Stimulated activated CD8-positive, alpha-beta memory T cell treated with anti-CD3 and anti-CD28 coated beads, Interleukin-2, amount 100 ng/mL, for 1 hour (primary cell): ENCODE measurements at regions not wholly inside any gene's neighbourhood (a gene's known extent, or its start where the extent isn't known, plus 50 kb on each side); places are given as distances from the start of the nearest gene placed in this dataset.

Source experiments
- DNase-seq, 2 donors: peaks; one replicate each; pipeline ENCODE4 v3.0.0-alpha.2; 2020; ENCODE audit warnings: low read depth in 2 of 2

DNA sequence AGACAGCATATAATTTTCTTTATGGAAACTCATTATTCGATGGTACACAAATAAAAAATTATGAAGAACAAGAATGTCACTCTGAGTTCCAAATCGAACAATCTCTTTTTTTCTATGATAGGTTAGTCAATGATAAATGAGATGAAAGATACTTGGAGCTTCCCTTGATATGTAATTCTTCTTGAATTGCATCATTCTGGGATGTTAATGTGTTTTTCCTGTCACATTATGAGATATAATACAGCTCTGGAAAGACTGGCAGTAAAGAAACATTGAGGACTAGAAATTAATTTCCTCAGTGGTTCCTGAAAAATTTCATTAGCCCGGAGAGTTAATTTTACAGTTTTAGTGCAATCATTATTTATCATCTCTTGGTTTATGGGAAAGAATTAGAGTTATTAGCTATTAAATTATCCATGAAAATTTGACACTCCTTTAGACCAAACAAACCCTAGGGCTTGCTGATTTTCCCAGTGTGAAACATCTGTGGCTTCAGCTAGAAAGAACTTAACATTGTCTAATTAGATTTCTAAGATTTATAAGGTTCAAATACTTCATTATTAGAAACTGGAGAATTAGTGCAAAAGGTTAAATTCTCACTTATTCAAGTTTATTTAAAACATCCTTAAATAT, 1546.6 kb upstream of the TENM3 start:
- no peak for DNase-seq

DNA sequence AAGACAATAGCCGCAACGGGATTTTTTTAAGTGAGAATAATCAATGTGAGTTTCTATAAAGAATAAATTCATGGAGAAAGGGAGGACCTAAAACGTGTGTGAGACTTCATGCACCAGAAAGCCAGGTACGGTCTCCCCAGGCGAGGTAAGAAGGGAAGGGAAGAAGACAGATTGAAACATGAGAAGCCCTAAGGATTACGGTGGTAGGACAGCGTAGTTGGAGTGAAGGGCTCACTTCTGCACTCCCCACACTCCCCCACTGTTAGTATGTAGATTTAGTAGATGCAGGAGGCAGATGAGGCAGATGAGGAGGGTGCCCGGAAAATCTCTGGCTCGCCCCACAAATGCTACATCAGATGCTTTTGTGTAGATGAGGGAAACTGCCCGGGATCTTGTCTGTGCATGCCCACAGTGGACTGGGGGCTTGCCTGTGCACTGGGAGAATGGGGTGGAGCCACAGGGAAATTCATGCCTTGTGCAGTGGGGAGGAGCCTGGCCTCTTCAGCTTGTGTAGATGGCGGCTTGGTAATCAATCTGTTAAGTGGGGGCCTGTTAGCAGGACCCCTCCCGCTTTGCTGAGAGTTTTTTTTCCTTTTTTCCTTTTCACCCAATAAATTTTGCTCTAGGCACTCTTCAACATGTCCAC, 1544.5 kb upstream of the TENM3 start:
- no peak for DNase-seq

DNA sequence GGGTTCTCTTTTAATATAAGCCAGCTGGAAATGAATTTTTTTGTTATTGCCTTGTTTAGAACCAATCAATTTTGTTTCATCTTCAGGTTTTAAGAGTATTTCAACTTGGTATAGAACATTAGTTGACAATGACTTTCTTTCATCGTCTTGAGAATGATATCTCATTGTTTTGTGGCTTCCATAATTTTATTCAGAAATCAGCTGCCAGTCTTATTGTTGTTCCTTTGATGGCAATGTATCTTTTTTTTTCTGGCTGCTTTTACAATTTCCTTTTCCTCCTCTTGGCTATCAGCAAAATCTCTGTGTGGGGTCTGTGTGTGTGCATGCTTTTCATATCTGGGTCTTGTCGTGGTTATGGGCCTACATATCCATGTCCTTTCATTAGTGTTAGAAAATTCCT, 1536.4 kb upstream of the TENM3 start:
- no peak for DNase-seq

DNA sequence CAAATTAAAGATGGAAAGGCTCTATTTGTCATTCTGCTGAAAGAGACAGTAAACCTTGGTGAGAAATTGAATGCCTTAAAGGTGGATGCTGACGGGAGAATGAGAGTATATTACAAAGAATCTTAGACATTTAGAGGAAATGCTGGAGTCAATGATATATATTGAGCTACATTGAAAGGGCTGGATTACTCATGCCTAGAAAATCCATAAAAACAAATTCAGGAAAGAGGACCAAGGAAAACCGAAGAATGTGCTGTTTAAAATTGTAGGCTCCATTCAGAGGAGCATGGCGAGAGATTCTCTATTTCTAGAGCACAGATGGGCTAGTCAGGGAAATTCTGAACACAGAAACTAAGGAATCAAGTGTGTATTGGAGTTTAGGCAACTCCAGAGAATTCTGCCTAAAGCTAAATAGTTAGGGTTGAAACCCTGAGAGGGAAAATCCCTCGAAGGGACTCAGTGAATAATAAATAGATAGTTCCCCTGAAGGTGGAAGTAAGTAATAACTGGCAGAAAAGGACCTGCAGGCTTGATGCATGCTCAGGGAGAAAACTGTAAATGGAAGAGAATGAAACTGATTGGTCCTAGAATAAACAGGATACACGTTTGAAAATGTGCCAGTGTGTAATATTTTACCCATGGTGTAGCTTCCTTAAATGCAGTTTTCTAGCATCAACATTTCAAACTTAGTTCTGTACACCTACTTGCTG, 1532.4 kb upstream of the TENM3 start:
- DNase-seq, result no peak

DNA sequence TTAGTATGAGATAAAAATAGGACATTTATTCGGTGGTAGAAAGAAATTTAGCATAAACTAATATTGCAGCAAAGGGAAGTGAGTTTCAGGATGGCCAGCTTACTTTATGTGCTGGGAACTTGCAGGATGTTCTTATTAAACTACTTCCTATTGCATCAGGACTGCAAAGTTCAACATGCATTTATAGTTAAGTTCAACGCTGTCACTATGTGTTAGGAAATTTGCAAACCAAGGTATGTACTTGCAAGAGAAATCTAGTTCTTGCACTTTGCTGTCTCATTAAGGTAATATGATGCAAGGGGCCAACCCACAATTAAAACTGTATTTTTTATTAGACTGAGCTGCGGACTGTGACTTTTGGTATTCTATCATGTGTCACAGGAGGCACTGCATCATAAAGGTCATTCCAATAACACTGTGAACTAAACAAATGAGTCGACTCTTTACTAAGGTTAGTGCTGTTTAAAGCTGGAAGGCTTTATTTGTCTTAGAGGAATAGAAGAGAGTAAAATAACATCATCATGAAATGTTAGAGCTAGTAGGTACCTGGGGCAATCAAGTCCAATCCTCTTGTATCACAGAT, 1525.7 kb upstream of the TENM3 start:
- no peak for DNase-seq

DNA sequence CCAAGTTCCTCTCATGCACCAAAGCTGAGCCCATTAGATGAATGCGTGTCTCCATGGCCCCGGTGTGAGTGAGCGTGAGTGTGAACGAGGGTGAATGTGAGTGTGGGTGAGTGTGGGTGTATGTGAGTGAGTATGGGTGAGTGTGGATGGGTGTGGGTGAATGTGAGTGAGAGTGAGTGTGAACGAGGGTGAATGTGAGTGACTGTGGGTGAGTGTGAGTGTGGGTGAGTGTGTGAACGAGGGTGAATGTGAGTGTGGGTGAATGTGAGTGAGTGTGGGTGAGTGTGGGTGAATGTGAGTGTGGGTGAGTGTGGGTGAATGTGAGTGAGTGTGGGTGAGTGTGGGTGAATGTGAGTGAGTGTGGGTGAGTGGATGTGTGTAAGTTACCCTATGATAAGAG, 1521.8 kb upstream of the TENM3 start:
- no peak for DNase-seq

DNA sequence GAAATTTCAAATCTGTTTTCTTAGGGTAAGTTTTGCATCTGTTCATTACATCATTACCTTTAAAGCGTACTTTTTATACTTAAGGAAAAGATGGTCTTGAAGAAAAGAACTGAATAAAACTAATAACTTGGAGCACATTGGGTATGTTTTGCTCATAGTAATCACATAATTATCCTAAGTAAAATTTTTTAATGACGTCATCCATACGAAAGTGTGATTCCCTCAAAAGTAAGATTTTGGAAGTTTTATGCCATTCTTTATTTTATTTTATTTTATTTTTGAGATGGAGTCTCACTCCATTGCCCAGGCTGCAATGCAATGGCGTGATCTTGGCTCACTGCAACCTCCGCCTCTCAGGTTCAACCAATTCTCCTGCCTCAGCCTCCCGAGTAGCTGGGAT, 1516.6 kb upstream of the TENM3 start:
- DNase-seq, result no peak

DNA sequence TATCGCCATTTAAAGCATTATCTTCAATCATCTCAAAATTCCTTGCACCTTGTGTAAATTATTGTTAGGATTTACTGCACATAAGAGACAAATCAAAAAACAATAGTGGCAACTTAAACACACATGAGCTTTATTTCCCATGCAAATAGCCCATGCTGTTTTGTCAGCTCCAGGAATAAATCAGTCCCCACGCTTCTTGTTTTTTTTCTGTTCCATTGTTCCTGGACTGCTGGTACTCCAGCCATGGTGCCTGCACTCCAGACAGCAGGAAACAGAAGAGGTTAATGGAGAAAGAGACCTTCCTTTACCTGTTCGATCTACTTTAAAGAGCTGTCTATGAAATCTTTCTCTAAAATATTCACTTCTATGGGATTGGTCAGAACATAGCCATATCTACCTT, 1515.7 kb upstream of the TENM3 start:
- no peak for DNase-seq

DNA sequence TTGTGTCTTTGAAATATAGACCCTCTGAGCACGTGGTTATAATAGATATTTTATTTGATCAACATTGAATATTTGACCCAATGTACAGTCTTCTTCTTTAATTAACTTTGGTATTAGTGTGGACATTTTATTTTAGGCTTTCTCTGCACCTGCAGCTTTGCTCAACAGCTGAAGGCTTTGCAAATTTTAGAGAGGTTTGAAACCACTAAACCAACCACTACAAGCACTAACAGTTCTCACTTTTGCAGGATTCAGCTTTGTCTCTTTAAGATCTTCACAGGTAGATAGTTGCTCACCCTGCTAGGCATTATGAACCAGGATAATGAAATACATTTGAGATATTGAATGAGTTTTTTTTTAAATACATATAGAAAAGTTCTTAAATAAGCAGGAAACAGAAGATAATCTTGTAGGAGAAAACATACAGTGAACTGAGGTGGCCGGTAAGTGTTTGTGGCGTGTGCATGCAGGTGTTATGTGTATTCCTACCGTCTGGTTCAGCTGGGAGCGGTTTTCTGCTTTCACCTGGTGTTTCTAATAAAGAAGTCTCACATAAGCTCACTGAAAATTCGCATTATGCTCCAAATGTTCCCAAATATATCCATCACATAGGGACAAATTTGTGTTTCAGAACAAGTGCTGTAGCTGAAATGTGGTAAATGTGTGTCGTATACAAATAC, 1508.3 kb upstream of the TENM3 start:
- DNase-seq, result no peak

DNA sequence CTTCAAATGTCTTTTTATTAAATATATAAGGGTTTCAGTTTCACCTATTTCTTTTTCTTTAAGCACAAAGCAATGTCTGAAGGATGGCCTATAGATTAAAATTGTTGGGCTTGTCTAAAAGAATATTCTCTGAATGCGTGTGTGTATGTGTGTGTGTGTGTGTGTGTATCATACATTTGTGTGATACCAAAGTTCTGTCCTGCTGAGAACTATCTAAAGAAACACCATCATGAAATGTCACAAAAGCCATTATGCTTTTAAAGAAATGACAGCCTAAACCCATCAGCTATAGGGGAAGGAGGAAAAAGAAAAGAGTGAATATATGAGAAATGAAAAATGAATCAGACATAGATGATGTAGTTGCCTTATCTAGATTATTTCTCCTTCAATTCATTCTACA, 1501.5 kb upstream of the TENM3 start:
- DNase-seq, result no peak

DNA sequence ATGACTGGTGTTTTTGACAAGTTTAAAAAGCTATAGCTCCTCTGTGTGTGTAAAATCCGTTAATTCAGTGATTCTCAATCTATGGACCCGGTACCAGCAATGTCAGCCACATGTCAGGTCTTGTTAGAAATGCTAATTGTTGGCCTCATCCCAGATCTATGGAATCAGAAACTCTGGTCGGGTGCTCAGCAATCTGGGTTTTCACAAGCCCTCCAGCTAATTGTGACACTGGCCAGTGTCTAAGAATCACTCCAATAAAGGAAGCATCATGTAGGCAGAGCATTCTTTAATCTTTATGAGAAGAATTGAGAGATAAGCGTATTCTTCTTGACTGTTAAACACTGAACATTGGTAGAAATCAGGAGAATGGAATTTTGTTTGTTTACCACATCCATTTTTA, 1498.2 kb upstream of the TENM3 start:
- no peak for DNase-seq

DNA sequence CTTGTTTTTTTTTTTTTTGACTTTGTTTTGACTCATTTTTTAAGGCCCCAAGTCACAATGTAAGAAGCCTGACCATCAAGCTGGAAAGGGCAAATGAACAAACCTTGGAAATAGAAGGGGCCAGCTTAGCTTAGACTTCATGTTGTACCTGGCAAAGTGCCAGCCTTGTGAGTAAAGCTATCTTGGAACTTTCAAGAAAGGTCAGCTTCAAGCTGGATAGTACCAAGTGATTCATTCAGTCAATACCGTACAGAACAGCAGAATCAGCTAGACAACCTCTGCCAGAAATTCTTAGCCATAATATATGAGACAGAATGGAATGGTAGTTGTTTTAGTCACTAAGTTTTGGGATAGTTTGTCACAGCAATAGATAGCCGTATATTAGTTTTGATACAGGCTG, 1492.2 kb upstream of the TENM3 start:
- DNase-seq, result no peak

DNA sequence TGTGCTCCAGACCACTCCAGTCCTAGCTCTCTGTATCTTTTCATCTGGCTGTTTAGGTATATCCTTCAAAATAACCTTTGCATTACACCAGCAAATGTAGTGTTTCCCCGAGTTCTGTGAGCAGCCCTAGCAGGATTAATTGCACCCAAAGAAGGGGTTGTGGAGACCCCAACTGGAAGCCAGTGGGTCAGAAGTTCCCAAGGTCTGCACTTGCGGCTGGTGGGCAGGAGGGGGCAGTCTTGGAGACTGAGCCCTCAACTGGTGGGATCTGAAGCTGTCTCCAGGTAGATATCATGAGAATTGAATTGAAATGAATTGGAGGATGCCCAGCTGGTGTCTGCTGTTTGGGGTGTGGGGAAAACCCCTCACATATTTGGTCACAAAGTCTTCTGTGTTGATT, 1485.3 kb upstream of the TENM3 start:
- DNase-seq, result no peak

DNA sequence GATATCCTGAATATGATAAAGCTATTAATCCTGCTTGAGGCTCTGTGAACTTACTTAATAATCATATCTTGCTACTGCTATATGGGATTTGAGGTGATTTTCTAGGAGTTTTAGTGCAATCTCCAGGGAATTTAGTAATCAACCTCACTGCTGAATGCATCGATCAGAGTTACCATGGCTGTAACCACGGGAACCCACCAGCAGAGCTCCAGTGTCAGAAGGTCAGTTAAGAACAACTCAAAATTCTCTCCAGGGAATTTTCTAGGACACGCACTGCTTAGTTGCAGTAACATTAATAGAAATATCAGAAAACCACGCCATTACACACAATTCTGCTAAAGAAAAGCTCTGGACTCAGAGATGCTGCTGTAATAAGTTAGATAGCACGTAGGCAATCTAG, 1477.2 kb upstream of the TENM3 start:
- DNase-seq, result no peak

DNA sequence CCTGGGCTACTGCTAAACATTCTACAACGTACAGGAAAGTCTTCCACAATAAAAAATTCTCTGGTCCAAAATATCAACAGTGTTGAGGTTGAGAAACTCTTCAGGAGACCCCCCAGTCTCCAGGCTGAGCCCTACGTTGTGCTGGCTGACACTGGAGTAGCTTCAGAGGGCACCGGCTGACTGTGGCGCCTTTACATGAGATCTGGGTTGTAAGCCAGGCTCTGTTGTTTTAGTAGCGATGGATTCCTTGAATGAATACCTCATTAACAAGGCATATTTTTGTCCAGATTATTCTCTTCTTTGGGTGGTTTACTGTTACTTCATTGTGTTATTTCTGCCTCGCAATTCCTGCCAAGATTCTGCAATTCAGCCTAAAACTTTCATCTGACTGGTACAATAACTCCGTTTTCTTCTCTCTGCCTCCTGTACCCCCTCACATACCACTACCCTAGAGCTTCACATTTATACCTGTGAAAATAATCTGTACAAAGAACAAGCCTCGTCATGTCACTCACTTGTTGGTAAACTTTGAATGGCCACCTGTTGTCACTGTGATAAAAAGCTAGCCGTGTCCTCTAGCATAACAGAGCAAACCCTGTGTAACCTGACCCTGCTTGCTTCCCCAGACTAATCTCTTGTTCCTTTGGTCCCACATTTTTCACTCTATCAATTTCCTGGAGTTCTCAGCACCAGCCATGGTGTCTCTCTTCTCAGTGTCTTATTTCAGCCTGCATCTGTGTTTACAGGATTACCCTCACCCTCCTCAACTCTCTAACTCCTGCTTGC, 1476.1 kb upstream of the TENM3 start:
- DNase-seq, result no peak

DNA sequence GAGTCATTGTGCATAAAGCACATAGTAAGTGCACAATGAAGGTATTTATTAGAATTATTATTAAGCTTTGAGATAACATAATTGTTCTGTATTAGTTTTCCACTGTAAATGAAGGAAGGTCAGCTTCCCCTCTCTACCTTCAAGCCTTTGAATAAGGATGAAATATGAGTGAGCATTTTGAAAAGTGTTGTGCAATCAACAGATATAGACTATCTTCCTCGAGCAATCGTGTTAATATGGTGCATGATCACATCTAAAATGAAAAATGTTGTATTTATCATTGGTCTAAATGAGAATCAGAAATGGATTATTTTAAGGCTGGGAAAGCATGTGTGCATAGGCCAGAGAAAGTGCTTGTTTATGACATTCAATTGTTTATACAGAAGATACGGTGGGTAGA, 1474.6 kb upstream of the TENM3 start:
- no peak for DNase-seq

DNA sequence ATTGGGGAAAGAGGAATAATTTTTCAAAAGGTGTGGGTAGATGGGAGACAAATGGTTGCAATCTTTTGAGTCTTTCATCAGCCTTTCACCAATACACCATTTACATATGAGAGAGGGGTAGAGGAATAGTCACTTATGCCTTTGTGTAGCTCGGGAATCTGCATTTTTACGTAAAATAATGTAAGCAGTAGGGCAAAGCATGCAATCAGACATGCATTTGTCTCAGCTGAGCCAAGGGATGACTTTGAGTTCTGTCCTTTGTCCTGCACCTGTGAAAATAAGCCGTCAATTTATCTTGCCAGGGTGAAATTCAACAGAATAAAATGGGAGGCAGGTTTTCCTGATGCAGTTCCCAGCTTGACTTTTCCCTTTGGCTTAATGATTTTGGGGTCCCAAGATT, 1473.4 kb upstream of the TENM3 start:
- no peak for DNase-seq

DNA sequence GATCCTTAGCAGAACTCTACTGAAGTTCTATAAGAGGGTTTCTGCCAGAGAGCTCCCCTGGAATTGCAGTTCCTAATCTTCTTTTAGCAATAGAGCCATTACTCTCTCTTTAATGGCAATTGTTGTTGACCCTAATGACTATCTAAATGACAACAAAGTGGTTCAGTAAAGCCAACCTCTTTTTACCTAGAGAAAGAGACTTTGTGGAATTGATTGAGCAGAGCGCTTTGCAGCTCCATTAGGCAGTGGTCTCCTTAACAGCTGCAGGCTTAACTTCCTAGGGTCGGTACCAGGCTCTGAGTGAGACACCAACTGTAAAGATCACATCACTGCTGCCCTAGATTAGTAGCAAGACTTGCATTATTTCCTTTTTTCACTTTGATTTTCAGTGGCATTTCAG, 1472.9 kb upstream of the TENM3 start:
- no peak for DNase-seq

DNA sequence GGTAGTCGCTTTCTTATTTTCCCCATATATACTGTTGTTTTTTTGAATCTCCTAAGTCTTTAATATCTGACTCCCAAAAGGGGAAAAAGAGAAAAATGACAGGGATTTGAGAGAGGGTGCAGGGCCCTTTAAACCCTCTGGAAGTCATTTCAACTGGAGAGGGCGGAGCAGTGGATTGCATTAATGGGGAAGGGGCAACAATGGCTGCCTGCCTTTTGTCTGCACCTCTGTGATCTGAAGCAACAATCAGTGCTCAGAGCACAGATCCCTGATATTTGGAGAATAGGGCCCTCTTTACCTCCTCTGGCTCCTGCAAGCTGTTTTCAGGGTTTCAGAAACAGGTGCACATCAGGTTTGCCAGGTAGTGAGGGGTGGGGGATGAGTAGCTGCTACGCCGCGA, 1458.3 kb upstream of the TENM3 start:
- no peak for DNase-seq

DNA sequence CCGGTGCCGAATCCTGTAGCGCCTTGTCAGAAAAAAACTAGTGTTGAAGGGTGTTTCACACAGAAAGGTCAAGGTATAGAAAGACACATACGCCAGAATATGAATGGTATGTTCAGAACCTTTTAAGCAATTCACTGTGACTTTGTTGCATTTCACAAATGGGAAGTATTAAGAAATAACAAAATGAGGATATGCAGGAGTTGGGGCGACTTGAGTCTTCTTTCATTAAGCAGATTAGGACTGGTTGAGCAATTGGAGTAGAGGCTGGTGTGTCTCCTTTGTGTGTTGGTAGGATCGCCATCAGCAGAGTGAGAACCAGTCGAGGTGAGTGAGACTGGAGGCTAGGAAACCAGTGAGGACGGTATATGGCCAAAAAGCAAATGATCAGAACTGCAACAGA, 1454.5 kb upstream of the TENM3 start:
- no peak for DNase-seq

DNA sequence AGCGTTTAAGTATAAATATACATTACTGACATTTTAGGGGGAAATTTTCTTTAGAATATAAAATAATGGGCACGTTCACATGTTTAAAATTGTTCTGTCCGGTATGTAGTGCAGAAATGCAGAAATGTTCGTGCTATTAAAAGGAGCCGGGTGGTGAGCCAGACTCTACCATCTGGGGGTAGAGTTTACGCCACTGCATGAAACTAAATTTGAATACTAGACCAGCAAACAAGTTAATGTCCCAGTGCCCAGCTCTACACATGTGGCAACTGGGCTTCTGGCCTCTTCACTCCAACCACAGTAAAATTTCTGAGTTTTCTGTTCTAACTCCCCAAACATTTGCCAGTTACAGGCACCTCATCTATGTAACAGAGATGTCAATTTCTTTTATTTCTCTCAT, 1453.3 kb upstream of the TENM3 start:
- DNase-seq, result no peak

DNA sequence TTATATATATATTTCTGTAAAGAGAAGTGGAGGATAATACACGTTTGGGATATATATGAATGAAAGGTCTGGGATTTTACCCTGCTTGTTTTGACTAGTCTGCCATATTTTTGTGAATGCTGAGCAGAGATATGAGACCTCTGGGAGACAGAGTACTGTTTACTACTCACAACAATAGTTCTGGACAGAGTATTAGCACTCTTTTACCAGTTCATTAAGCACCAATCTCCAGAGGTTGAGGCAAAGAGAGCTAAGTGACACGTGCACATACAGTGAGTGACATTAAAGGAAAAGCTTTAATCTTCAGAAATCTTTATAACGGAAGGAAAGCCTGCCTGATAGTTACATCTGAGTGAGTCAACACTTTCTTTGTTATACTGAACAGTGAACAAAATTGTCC, 1452.7 kb upstream of the TENM3 start:
- DNase-seq, result no peak
